Panc1 (cell line): ENCODE measurements at regions not wholly inside any gene's neighbourhood (a gene's known extent, or its start where the extent isn't known, plus 50 kb on each side); places are given as distances from the start of the nearest gene placed in this dataset.
"Not testable (repeated sequence)": the region's sequence is repeated elsewhere in the genome, so short reads cannot be mapped to it uniquely, and the experiment has no call there.

Experiments used
- CTCF ChIP-seq: fragments of 450-650 bp; IDR thresholded peaks from 2 replicates; pipeline ENCODE4 v1.5.1; 2017; ENCODE audit warnings: mild to moderate bottlenecking
- POLR2AphosphoS5 ChIP-seq: IDR thresholded peaks from 2 replicates; pipeline ENCODE4 v1.6.1; 2012; ENCODE audit warnings: mild to moderate bottlenecking, low read depth, low read length, moderate library complexity
- REST ChIP-seq, 2 experiments: IDR thresholded peaks; 2 replicates each; pipeline ENCODE4 v1.6.1; 2011 to 2012; ENCODE audit warnings: low read depth in 2 of 2, control low read depth in 1 of 2, low read length in 1 of 2, mild to moderate bottlenecking in 1 of 2, moderate library complexity in 1 of 2; ENCODE audit not compliant: insufficient read depth in 1 of 2
- SIN3A ChIP-seq: IDR thresholded peaks from 2 replicates; pipeline ENCODE4 v1.6.1; 2012; ENCODE audit warnings: low read depth, mild to moderate bottlenecking, low read length, moderate library complexity, borderline replicate concordance; ENCODE audit not compliant: insufficient read depth
- TCF7L2 ChIP-seq: IDR thresholded peaks from 2 replicates; pipeline ENCODE4 v1.6.1; 2011; ENCODE audit warnings: mild to moderate bottlenecking, low read depth, low read length, inconsistent platforms

DNA sequence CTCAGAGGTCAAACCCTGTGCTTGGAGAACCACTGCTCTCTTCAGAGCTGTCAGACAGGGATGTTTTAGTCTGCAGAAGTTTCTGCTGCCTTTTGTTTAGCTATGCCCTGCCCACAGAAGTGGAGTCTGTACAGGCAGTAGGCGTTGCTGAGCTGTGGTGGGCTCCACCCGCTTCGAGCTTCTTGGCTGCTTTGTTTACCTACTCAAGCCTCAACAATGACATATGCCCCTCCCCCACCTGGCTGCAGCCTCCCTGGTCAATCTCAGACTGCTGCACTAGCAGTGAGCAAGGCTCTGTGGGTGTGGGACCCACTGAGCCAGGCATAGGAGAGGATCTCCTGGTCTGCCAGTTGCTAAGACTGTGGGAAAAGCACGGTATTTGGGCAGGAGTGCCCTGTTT lies 756.6 kb downstream of the EDEM1 start:
- not testable (repeated sequence) for TF ChIP-seq POLR2AphosphoS5; CTCF; REST (IDR thresholded peaks at IDR 0.05; ENCODE audit: insufficient read depth in 1 of 2, low read depth in 2 of 2, low read length in 1 of 2); TCF7L2; SIN3A
